IMR-90 (cell line): ENCODE measurements at regions not wholly inside any gene's neighbourhood (a gene's known extent, or its start where the extent isn't known, plus 50 kb on each side); places are given as distances from the start of the nearest gene placed in this dataset.
A peak's percentile ranks its signal among the peaks of the same experiment; 100 is the strongest.

Source experiments
- ATAC-seq: fragments of 200-7000 bp; cut with Tn5 transposase; 2 replicates; pipeline ENCODE4 v1.9.1; 2020; ENCODE audit warnings: low read depth, mild to moderate bottlenecking, moderate library complexity
- BruUV-seq: library from RNA; stranded (reverse); fragments of 400-500 nt; replicated peaks from 2 replicates; lab custom pipeline; 2021; lab: Mats Ljungman, UMichigan
- CTCF ChIA-PET: fragments of 300-600 bp; formaldehyde crosslinking; extraction: SDS; loops from one replicate; lab custom pipeline; 2021; ENCODE audit warnings: antibody characterized with exemption; lab: Yijun Ruan, JAX
- POLR2A ChIA-PET: fragments of 300-600 bp; sonication (Branson Sonifier 250); formaldehyde crosslinking; loops from one replicate; lab custom pipeline; 2022; ENCODE audit warnings: antibody characterized with exemption; ENCODE audit not compliant: unreplicated experiment; lab: Charles Lee
- DNase-seq: peaks from one replicate; pipeline ENCODE4 v3.0.0; 2013
- H2AFZ ChIP-seq: replicated peaks from 2 replicates; pipeline ENCODE3; 2013; ENCODE audit warnings: low read length, mild to moderate bottlenecking; ENCODE audit not compliant: poor library complexity
- H2AK5ac ChIP-seq: 2 replicates; pipeline ENCODE4 v1.6.1; 2013; ENCODE audit warnings: low read depth, low read length, inconsistent platforms
- H2AK9ac ChIP-seq: replicated peaks from 2 replicates; pipeline ENCODE3; 2013; ENCODE audit warnings: mild to moderate bottlenecking, low read depth, low read length, moderate library complexity; ENCODE audit not compliant: poor library complexity
- H2BK120ac ChIP-seq: 2 replicates; pipeline ENCODE4 v1.6.1; 2013; ENCODE audit warnings: low read depth, low read length, inconsistent platforms
- H2BK15ac ChIP-seq: 3 replicates; pipeline ENCODE4 v1.6.1; 2013; ENCODE audit warnings: low read depth, low read length, inconsistent platforms
- H2BK20ac ChIP-seq: 2 replicates; pipeline ENCODE4 v1.6.1; 2013; ENCODE audit warnings: low read depth, mild to moderate bottlenecking, inconsistent platforms, low read length, moderate library complexity
- H2BK5ac ChIP-seq: 2 replicates; pipeline ENCODE4 v1.6.1; 2013; ENCODE audit warnings: mild to moderate bottlenecking, low read depth, low read length, inconsistent platforms; ENCODE audit not compliant: poor library complexity, severe bottlenecking
- H3K14ac ChIP-seq: replicated peaks from 2 replicates; pipeline ENCODE4 v1.6.1; 2013; ENCODE audit warnings: low read depth, low read length, inconsistent platforms
- H3K18ac ChIP-seq: 2 replicates; pipeline ENCODE4 v1.6.1; 2013; ENCODE audit warnings: low read depth, low read length, control low read depth
- H3K23ac ChIP-seq: 2 replicates; pipeline ENCODE4 v1.6.1; 2013; ENCODE audit warnings: low read depth, low read length, inconsistent platforms
- H3K27ac ChIP-seq: 2 replicates; pipeline ENCODE4 v1.5.1; 2013; ENCODE audit warnings: mild to moderate bottlenecking, control low read depth, low read length; ENCODE audit not compliant: insufficient read depth
- H3K27me3 ChIP-seq: 2 replicates; pipeline ENCODE4 v1.6.1; 2013; ENCODE audit warnings: low read length; ENCODE audit not compliant: control insufficient read depth, insufficient read depth
- H3K36me3 ChIP-seq: 2 replicates; pipeline ENCODE4 v1.6.1; 2013; ENCODE audit warnings: low read length, mixed read lengths; ENCODE audit not compliant: control insufficient read depth, insufficient read depth
- H3K4ac ChIP-seq: 2 replicates; pipeline ENCODE4 v1.6.1; 2013; ENCODE audit warnings: low read depth, low read length, inconsistent platforms
- H3K4me1 ChIP-seq: 2 replicates; pipeline ENCODE4 v1.6.1; 2013; ENCODE audit warnings: low read length, mixed read lengths; ENCODE audit not compliant: control insufficient read depth, insufficient read depth
- H3K4me2 ChIP-seq: 2 replicates; pipeline ENCODE4 v1.6.1; 2013; ENCODE audit warnings: low read depth, mild to moderate bottlenecking, control low read depth, low read length, moderate library complexity
- H3K4me3 ChIP-seq: 2 replicates; pipeline ENCODE4 v1.5.1; 2013; ENCODE audit warnings: low read depth, mild to moderate bottlenecking, control low read depth, low read length, moderate library complexity; ENCODE audit not compliant: insufficient read depth
- H3K56ac ChIP-seq: 2 replicates; pipeline ENCODE4 v1.6.1; 2013; ENCODE audit warnings: low read length, inconsistent platforms; ENCODE audit not compliant: insufficient read depth; ENCODE audit errors: extremely low read depth
- H3K79me1 ChIP-seq, 2 experiments: 2 replicates each; pipeline ENCODE4 v1.6.1; 2013; ENCODE audit warnings: low read length in 2 of 2, inconsistent platforms in 1 of 2, low read depth in 1 of 2
- H3K9ac ChIP-seq: 2 replicates; pipeline ENCODE4 v1.6.1; 2013; ENCODE audit warnings: low read depth, low read length, control low read depth
- H3K9me1 ChIP-seq: 2 replicates; pipeline ENCODE4 v1.6.1; 2013; ENCODE audit warnings: low read length, inconsistent platforms; ENCODE audit not compliant: insufficient read depth
- H3K9me3 ChIP-seq: 2 replicates; pipeline ENCODE4 v1.6.1; 2013; ENCODE audit warnings: low read length; ENCODE audit not compliant: control insufficient read depth, insufficient read depth
- H4K20me1 ChIP-seq: 2 replicates; pipeline ENCODE4 v1.6.1; 2013; ENCODE audit warnings: low read length, inconsistent platforms; ENCODE audit not compliant: insufficient read depth
- H4K5ac ChIP-seq: 2 replicates; pipeline ENCODE4 v1.6.1; 2013; ENCODE audit warnings: mild to moderate bottlenecking, low read depth, low read length, control low read depth
- H4K8ac ChIP-seq, 2 experiments: 2 replicates each; pipeline ENCODE4 v1.6.1; 2013; ENCODE audit warnings: low read depth in 2 of 2, low read length in 2 of 2, control low read depth in 1 of 2, inconsistent platforms in 1 of 2
- H4K91ac ChIP-seq: 2 replicates; pipeline ENCODE4 v1.6.1; 2013; ENCODE audit warnings: low read depth, low read length, inconsistent platforms; ENCODE audit not compliant: insufficient read depth
- BHLHE40 ChIP-seq: fragments of 150-350 bp; IDR thresholded peaks from 2 replicates; pipeline ENCODE4 v1.6.1; 2016; ENCODE audit warnings: mild to moderate bottlenecking, low read depth, low read length
- MAFK ChIP-seq: IDR thresholded peaks from 2 replicates; pipeline ENCODE4 v1.6.1; 2012; ENCODE audit warnings: low read depth, low read length, improper control_type of control experiment
- NFE2L2 ChIP-seq: fragments of 150-350 bp; IDR thresholded peaks from 2 replicates; pipeline ENCODE4 v1.6.1; 2016; ENCODE audit warnings: low read depth, mild to moderate bottlenecking, low read length
- POLR2A ChIP-seq: IDR thresholded peaks from 2 replicates; pipeline ENCODE4 v1.6.1; 2012; ENCODE audit warnings: mild to moderate bottlenecking, low read depth, low read length
- RCOR1 ChIP-seq: IDR thresholded peaks from 2 replicates; pipeline ENCODE4 v1.6.1; 2012; ENCODE audit warnings: mild to moderate bottlenecking, low read length, improper control_type of control experiment; ENCODE audit not compliant: insufficient replicate concordance
- SMC3 ChIP-seq: fragments of 150-350 bp; IDR thresholded peaks from 2 replicates; pipeline ENCODE4 v1.6.1; 2016; ENCODE audit warnings: low read depth, mild to moderate bottlenecking, antibody characterized with exemption, low read length, moderate library complexity
- WGBS, 2 experiments: methylation state at CpG; one replicate each; pipeline versions ENCODE4 v1.1.5 to v1.1.7; 2013; ENCODE audit warnings: missing lambda C conversion rate in 2 of 2; ENCODE audit not compliant: insufficient read length in 1 of 2; ENCODE audit errors: extremely low coverage in 2 of 2; 5-methylcytosine and 5-hydroxymethylcytosine counted together
- dilution Hi-C: fragments of 300-500 bp; cut with HindIII; formaldehyde crosslinking; loops from one replicate; pipeline ENCODE4 v1.14.3; 2018; ENCODE audit warnings: low sequenced_read_pairs; ENCODE audit not compliant: unreplicated experiment
- in situ Hi-C: fragments of 300-500 bp; cut with MboI; formaldehyde crosslinking; loops from 3 replicates; pipeline ENCODE4 v1.14.3; 2019; ENCODE audit warnings: low sequenced_read_pairs, inconsistent platforms, mixed read lengths
- intact Hi-C: fragments of 100-400 bp; cut with micrococcal nuclease; formaldehyde crosslinking; loops from 2 replicates; pipeline ENCODE4 v1.10.0; 2022
- TF ChIP-seq, protein P1 (sequence below): fragments of 150-350 bp; IDR thresholded peaks from 2 replicates; pipeline ENCODE4 v1.6.1; 2017; ENCODE audit warnings: mild to moderate bottlenecking, antibody characterized with exemption, low read length, low read depth

GRCh38 chr6:113732384-113732966 lies 124.7 kb upstream of the MARCKS start:
- H3K23ac ChIP-seq, result no peak overlapping the region
- no peak for TF ChIP-seq RCOR1
- TF ChIP-seq POLR2A, result no peak
- TF ChIP-seq SMC3, result no peak
- no peak for TF ChIP-seq BHLHE40
- no peak for TF ChIP-seq NFE2L2
- TF ChIP-seq, protein P1, sequence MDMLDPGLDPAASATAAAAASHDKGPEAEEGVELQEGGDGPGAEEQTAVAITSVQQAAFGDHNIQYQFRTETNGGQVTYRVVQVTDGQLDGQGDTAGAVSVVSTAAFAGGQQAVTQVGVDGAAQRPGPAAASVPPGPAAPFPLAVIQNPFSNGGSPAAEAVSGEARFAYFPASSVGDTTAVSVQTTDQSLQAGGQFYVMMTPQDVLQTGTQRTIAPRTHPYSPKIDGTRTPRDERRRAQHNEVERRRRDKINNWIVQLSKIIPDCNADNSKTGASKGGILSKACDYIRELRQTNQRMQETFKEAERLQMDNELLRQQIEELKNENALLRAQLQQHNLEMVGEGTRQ, result no peak
- no peak for TF ChIP-seq MAFK
- dilution Hi-C loops (no loop called here), intact Hi-C loops (no loop called here), in situ Hi-C loops (no loop called here)
- H2BK20ac ChIP-seq, result no peak overlapping the region; the same call in 1 of the 2 replicates
- no peak overlapping the region for H2AK9ac ChIP-seq
- DNase-seq (peak; percentile 14), ATAC-seq (peak; percentile 46)
- peak overlapping the region; percentile 18 for H2AFZ ChIP-seq
- H3K36me3 ChIP-seq, result no peaks in the 10 kb centered on the region
- H3K9ac ChIP-seq, result no peak overlapping the region
- H3K4ac ChIP-seq, result no peak overlapping the region
- H4K20me1 ChIP-seq, result no peaks in the 10 kb centered on the region
- H2AK5ac ChIP-seq, result no peak overlapping the region
- H4K8ac ChIP-seq, result no peak overlapping the region
- ChIA-PET CTCF (no interaction called here), POLR2A (no interaction called here)
- no peaks in the 10 kb centered on the region for H3K27me3 ChIP-seq
- H2BK15ac ChIP-seq, result no peak overlapping the region
- H4K5ac ChIP-seq, result no peak overlapping the region
- H3K27ac ChIP-seq, result no peak overlapping the region
- no peak overlapping the region for H3K4me3 ChIP-seq
- H3K9me1 ChIP-seq, result no peaks in the 10 kb centered on the region
- H4K91ac ChIP-seq, result no peak overlapping the region
- H2BK5ac ChIP-seq, result no peak overlapping the region
- H3K18ac ChIP-seq, result no peak overlapping the region
- 0 out of 2 replicates have a peak, but pooled peaks cover 2% of the 10 kb centered on the region for H3K4me1 ChIP-seq
- H3K4me2 ChIP-seq, result no peak overlapping the region
- H2BK120ac ChIP-seq, result no peak overlapping the region
- no peak overlapping the region for H3K56ac ChIP-seq
- WGBS, 2 experiments, result 44% methylated on average over 4 of the region's 4 CpGs; no CpG with 5 or more reads in 1 of the 2 experiments
- H3K9me3 ChIP-seq, result no peaks in the 10 kb centered on the region
- no peaks in the 10 kb centered on the region for H3K79me1 ChIP-seq
- no TSS peak for BruUV-seq
- no peak overlapping the region for H3K14ac ChIP-seq
